ENCODE measurements at regions not wholly inside any gene's neighbourhood (a gene's known extent, or its start where the extent isn't known, plus 50 kb on each side); places are given as distances from the start of the nearest gene placed in this dataset.

DNA sequence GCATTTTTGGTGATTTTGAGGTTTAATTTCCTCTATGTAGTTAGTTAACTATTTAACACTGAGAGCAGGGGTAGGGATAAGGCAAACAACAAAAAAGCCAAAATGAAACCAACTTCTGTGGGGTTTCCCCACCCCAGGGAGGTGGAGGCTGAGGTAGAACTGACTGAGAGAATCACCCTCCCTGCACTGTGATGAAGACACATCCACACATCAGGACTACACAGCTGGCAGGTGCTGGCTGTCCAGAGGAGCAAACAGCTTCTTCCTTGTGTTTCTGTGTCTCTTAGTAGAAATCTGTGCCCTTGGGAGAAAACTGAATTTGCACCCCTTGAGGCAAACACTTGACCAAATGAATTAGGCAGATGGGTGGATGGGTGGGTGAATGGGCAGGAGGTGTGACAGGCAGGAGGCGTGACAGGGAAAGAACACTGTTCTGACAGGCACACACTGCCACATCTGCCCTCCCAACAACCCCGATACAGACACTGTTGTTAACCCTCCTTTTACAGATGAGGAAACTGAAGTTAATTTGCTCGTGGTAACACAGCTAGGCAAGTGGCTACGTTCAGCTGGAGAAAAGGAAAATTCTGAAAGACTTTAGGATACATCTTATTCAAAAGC lies 62.9 kb upstream of the AMZ2 start:
- no peak for DNase-seq (ENCODE audit: low spot score)

DNA sequence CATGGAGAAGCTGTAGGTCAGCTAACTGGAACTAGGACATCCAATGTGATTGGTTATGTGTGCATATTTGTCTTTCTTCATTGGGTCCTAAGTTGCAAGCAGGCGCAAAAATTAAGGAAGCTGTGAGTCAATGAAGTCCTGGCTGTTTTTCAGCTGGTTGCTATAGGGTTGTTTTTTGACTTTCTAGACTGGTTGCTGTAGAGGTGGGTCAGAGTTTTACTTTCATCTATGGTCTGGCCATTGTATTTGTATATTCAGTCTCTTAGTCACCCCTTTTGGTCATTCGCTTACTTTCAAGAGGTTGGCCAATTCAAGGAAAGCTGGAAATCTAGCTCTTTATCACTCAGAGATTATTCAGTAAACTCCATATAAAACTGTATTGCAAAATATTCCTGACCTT lies 62.0 kb upstream of the AMZ2 start:
- DNase-seq (ENCODE audit: low spot score) = no peak

DNA sequence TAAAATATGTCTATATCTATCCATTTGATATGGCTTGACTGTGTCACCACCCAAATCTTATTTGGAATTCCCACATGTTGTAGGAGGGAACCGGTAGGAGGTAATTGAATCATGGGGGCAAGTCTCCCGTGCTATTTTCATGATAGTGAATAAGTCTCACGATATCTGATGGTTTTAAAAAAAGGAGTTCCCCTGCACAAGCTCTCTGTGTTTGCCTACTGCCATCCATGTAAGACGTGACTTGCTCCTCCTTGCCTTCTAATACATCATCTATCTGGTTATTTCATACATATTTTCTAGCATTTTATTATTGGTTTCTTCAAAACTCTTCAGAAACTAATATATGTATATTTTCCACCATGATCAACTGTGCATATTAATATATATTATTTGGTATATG lies 57.3 kb upstream of the AMZ2 start:
- DNase-seq (ENCODE audit: low spot score) = no peak

DNA sequence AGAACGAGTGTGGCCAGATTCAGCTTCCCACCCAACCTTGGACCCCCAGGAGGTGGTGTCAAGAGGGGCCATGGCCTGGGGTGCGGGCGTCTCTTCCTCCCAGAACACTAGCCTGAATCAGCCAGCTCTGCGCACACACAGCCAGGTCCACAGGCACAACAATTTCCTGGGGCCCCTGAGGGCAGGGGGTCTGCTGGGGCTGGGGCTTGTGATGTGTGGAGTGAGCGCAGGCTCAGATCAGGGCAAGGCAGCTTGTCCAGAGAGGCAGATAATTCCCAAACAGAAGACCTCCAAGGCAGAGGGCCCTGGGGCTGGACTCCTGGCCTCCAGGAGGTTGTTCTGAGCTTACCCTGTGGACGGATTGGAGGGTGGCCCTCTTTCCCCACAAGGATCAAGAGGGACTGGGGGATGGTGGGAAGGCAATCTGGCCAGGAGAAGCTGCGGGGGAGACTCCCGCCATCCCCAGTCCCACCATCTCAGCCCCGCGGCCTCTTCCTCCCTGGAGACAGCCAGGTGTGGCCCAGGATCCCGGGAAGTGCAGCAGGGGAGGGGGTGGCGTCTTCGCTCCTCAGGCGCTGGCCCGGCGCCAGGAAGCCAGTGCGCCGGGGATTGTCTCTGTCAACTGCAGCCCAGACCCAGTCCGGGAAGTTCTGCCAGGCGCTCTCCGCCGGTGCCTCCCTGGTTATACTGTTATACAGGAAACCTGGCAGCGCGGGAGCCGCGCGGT lies 52.0 kb upstream of the AMZ2 start:
- no peak for DNase-seq (ENCODE audit: low spot score)

DNA sequence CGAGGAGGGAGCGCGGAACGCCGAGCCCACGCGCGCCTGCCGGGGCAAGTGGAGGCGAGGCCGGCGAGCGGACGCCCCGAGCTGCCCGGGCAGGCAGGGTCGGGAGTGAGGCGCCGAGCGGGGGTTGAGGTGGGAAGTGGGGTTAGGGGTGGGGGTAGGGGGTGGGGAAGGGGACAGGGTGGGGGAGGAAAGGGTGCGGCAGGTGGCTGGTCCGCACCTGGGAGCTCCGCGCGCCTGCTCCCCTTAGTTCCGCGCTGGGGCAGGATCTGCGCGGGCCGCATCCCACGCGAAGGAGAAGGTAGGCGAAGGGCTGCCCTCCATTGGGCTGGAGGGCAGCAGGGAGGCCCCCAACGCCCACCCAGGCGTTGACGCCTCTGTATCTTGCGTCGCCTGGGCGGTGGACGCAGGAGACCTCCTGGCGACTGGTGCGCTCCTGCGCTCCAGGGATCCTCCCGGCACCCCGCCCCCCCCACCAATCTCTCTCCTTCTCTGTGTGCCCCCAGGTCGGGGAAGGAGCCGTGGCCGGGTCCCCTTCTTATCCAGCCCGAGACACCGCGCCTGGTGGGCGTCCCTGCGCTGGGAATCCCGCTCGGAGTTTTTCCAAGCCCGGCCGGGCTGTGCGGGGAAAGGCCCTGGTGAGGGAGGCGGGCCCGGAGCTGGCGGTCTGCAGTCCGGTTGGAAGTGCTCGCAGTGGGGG lies 51.3 kb upstream of the AMZ2 start:
- DNase-seq (ENCODE audit: low spot score) = peak; percentile 27

DNA sequence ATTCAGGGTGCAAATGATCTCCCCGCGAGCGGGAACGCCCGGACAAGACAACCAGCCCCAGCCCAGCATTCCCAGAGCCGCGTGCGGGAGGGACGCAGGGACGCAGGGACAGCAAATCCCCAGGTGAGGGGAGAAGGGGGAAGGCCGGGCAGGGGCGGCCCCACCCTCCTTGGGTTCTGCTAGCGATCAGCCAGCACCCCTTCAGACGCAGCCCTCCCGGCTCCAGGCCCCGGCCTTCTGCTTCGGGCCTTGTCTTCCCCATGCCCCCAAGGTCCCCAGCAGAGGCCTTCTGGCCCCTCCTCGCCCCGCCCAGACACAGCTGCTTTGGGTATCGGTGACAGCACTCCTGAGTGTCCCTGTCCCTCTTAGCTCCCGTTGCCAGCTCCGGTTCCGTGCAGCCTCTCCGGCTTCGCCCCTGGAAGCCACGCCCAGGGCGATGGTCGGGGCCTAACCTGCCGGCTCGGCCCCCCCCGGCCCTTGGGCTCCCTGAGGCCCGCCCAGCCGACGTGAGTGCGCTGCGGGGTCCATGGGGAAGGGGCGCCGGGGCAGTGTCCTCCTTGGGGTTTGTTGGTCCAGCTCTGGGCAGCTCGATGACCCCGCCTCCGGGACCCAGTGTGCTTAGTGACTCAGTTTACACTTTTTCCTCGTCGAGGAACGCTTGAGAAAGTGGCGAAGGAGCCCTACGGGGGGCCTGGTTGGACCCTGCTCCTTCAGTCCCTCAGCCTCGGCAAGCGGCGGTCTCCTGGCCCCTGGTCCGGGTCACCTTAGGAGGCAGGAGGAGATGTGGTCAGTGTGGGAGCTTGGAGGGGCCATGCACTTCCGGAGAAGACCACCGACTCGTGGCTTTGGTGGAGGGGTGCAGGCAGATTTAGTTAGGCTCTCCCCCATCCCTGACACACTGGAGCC lies 50.5 kb upstream of the AMZ2 start:
- DNase-seq (ENCODE audit: low spot score) = no peak

DNA sequence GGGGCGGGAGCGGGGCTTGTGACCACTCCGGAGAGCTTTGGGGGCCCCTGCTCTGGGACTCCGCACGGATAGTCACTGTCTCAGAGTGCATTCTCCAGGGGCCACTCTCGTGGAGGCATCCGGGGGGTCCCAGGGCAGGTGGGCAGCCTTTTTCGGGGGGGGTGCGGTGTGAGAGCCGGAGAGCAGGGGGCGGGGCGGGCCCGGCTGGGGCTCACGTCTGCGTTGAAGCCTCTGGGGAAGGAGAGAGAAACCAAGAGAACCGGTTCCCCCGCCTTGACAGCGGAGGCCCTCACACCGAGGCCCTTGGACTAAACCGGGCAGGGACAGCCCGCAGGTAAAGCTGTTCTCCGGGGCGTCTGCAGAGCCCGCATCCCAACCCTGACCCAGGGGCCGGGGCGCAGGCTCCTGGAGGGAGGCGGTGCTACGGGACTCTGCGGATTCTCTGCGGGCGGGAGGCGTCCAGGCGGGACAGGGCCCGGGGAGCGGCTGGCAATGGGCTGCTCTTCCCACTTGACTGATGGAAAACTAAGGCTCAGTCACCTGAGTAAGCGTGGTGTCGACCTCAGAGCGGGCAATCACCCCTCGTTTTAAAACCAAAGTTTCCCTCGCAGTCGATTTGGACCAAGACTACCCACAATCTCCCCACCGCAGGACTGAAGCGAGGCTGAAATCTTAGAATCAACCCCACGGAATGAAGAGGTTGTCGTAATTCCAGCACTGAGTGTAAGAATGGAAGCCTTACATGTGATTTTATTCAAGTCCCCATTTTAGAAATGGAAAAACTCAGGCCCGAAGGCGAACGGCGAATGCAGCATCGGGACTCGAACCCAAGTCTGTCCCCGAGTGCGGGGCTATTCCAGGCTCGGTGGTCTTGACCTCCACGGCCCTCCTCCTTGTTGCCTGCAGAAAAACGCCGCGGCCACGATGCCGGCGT lies 49.6 kb upstream of the AMZ2 start:
- no peak for DNase-seq (ENCODE audit: low spot score)

All from GM03348 (cell line).